HG03025 (cell line): ENCODE measurements at regions not wholly inside any gene's neighbourhood (a gene's known extent, or its start where the extent isn't known, plus 50 kb on each side); places are given as distances from the start of the nearest gene placed in this dataset.

Experiments used
- ATAC-seq: cut with Tn5 transposase; IDR thresholded peaks from one replicate; pipeline ENCODE4 v1.9.1; 2021; ENCODE audit warnings: mild to moderate bottlenecking, moderate library complexity; ENCODE audit not compliant: unreplicated experiment, low FRiP score

DNA sequence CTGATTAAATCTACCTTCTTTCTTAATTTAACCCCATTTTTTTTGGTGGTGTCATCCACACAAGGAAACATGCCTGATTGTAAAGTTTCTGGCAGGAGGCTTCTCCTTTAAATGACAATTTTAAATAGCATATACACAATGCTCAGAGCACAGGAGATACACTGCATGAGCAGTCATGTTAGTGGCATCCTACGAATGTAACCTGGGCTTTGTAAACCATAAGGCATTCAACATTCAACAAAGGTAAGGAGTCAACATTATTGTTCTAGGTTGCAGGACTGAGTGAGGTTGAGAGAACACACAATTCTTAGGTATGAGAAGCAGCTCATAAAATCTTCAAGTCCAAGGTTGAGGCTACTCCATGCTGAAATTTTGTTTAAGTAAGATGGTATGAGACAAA is 266.6 kb upstream of the SIX2 start:
- ATAC-seq = no peak

GRCh38 chr2:45275242-45275805 is 266.1 kb upstream of the SIX2 start:
- no peak for ATAC-seq

GRCh38 chr2:45274250-45274926 is 265.1 kb upstream of the SIX2 start:
- ATAC-seq = no peak

- ATAC-seq = no peak
Measured at GRCh38 chr2:45273412-45274249, 264.4 kb upstream of the SIX2 start.

DNA sequence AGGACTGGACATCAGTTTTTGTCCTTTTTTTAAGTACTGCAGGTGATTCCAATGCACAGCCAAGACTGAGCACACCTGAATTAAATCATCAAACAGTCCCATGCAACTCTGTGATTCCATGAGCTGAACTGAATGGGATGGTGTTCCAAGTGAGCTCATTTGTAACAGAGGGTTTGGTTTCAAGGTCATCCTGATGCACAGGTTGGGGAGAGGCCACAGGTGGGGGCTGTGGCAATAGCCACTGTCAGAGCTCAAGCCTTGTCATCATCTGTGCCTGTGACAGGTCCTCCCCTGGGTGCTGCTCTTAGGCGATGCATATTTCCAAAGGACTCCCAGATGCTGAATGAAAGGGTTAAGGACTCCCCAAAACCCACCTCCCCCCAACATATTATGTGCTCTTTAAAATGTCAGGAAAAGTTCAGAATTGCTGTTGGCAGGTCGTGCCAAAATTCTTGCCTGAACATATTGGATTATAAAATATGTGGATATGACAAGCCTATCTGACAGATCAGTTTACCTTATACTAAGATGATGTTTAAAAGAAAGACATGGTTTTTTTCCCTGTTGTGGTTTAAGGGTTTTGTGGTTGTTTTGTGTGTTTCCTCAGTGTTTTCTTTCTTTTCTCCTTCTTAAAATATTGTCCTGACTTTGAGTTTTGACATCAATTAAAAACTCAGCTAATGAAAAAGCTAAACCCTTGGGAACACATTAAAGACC is 263.5 kb upstream of the SIX2 start:
- ATAC-seq = no peak

DNA sequence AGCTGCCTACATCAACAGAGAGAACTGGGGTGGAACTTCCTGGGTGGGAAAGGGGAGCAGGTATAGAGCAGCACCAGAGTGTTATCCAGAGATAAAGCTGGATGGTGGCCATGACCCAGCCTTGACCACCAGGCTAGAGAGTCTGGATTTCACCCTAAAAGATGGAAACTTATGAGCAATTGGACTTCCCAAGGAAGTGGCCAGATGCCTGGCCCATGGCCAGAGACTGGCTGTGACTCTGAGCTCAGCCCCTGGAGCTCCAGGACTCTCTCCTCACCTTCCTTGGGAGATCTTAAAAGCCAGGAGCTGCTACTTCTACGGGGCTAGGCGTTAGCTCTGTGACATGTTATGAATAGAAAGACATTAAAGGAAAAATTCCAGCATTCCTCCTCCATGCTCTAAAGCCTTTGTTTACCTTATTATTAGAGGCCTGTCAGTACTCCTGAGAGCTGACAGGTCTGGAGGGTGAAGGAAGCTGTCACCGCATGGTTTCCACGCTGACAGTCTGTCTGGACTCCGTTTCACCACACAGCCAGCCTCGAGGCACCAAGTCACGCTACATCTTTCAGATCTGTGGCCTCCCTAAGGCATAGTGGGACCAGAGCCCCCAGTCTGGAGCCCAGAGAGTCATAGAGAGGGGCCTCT is 260.0 kb upstream of the SIX2 start:
- no peak for ATAC-seq

DNA sequence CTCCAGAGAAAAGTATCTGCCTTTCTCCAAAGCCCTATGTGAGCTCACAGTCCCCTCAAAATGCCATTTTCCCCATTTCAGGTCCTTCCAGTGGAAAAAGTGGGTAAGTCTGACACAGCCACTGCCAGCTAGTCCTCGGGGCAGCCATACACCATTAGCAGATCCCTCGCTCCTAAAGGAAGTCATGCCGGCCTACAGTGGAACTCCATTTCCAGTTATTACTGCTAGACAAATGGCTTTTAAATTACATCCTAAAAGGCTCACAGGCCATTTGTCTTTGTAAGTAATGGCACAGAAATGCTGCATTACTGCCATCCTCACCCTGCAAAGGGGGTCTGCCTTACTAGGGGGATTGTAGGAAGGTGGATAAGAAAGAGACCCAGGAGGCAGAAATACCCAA is 259.4 kb upstream of the SIX2 start:
- ATAC-seq = no peak

- ATAC-seq = no peak
Measured at GRCh38 chr2:45267062-45267792, 258.0 kb upstream of the SIX2 start.

DNA sequence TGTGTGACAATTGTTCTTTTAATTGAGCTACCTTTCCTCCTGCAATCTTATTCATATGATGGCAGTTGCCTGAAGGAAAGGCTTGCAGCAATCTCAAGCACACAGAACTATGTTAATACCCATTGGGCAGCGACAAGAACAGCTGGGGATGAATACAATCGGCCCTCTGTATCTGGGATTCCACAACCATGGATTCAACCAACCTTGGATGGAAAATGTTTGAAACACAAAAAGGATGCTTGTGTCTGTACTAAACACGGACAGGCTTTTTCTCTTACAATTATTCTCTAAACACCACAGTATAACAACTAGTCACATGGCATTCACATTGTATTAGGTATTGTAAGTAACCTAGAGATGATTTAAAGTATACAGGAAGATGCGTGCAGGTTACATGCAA is 256.1 kb upstream of the SIX2 start:
- no peak for ATAC-seq

GRCh38 chr2:45264227-45265225 is 255.3 kb upstream of the SIX2 start:
- ATAC-seq = no peak

DNA sequence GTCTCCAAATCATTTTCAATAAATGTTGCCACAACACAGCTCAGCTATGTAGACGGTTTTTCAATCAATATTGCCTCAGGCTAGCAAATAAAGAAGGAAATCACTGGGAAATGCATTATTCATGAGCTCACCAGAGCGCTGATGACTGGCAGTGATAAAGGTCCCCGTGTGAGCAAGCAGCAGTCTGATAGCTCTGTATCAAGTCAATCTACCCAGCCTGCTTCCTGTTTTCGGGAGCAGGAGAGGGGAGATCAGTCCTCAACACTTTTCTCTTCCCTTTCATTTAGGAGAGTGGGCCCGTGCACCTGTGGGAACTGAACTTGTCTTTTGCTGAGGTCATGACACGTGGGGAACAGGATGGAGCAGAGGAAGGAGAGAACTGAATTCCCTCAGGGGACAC is 253.9 kb upstream of the SIX2 start:
- ATAC-seq = no peak

GRCh38 chr2:45261746-45262145 is 252.5 kb upstream of the SIX2 start:
- no peak for ATAC-seq

GRCh38 chr2:45260946-45261345 is 251.7 kb upstream of the SIX2 start:
- ATAC-seq = no peak

GRCh38 chr2:45259547-45260160 is 250.4 kb upstream of the SIX2 start:
- ATAC-seq = no peak

GRCh38 chr2:45259138-45259537 is 249.9 kb upstream of the SIX2 start:
- ATAC-seq = no peak

DNA sequence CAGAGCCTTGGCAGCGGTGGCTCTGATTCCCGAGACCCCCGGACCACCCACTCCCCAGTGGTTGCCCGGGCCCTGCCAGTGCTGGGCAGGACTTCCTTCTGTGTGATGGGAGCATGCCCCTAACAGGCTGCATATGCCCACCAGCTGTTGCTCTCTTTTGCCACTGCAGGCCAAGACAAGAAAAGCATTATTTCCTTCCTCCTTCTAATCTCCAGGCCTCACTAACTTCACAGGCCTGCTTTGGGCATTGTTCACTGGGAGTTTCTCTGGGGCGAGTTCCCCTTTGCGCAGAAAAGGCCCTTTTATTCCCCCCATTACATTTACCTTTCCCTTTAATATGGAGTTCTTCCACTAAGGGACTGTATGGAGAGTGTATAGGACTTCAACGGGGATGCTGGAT is 249.1 kb upstream of the SIX2 start:
- ATAC-seq = no peak

GRCh38 chr2:45257820-45258219 is 248.6 kb upstream of the SIX2 start:
- ATAC-seq = no peak

DNA sequence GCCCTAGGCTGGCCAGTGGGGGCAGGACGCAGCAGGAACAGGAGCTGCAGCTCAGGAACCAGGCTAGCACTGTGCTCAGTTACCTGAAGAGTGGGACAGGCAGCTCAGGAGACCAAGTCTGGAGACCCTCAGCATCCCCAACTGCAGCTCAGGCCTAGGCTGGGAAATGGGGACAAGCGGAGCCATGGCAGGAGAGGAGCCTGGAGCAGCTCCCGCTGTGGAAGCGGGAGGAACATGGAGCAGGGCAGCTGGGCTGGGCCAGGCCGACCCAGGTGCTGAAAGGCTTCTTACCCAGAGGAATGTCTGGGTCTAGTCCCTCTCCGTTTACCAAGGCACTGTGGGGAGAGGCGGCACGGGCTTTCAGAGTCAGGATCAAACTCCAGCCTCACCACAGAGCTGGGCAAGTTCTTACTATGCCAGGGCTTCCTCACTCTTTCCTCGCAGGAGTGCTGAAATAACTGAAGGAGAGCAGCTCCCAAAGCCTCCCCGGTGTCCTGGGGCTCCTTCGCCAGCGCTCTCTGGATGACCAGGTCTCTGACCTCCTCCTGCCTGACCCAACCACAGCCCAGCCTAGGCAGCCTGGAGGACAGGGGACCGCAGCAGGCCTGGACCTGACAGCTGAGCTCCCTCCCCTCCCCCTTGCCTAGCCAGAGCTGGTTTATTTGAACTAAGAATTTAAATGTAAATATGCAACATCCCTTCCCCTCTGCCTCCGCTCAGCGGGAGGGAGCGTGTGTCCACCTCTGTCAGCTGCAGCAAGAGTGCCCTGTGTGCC is 247.8 kb upstream of the SIX2 start:
- no peak for ATAC-seq
